ENCODE measurements at regions not wholly inside any gene's neighbourhood (a gene's known extent, or its start where the extent isn't known, plus 50 kb on each side); places are given as distances from the start of the nearest gene placed in this dataset.

- TF ChIP-seq ZNF318 (IDR thresholded peaks at IDR 0.05; ENCODE audit: borderline replicate concordance in 1 of 2, low read depth in 1 of 2): no peak
- TF ChIP-seq ERF (CRISPR knock-in tag; IDR thresholded peaks at IDR 0.05): no peak
These were observed 51.8 kb upstream of the JADE1 start (continued) for GRCh38 chr4:128757712-128758111.

- Histone ChIP-seq H3K4me3 (no peak overlapping the region), H3K27ac (ENCODE audit: extremely low read depth, low read depth, low read length) (peak overlapping the region; percentile 62; the same call in 2 of the 3 replicates), H3K4me2 (ENCODE audit: insufficient read depth, low read length) (no peak overlapping the region), H3K79me2 (ENCODE audit: control insufficient read depth, insufficient read depth, low read length) (no peaks in the 10 kb centered on the region), H3K4me1 (replicated peaks in 1 of 2; ENCODE audit: control insufficient read depth in 2 of 2, insufficient read depth in 2 of 2, low read length in 2 of 2) (peaks cover 0 to 9% of the 10 kb centered on the region in 2 experiments; a peak in 2 of 5 replicates), H3K9me3 (replicated peaks; ENCODE audit: control insufficient read depth, insufficient read depth, low read depth, low read length) (no peaks in the 10 kb centered on the region), H4K20me1 (replicated peaks; ENCODE audit: control insufficient read depth, insufficient read depth, low read length) (no peaks in the 10 kb centered on the region), H2AFZ (ENCODE audit: low read depth, low read length) (peak overlapping the region; percentile 29; the same call in 1 of the 2 replicates), H3K9ac (ENCODE audit: insufficient read depth in 1 of 2, low read depth in 2 of 2, low read length in 2 of 2) (no peak overlapping the region), H3K36me3 (ENCODE audit: control insufficient read depth, insufficient read depth, low read length) (no peaks in the 10 kb centered on the region), H3K9me1 (ENCODE audit: control insufficient read depth, insufficient read depth, low read length) (no peaks in the 10 kb centered on the region), H3K27me3 (ENCODE audit: control insufficient read depth in 2 of 2, insufficient read depth in 2 of 2, low read length in 2 of 2) (no peaks in the 10 kb centered on the region)
- 46% methylated on average over 4 of the region's 4 CpGs for WGBS (ENCODE audit: insufficient coverage, low coverage, missing lambda C conversion rate)
- ATAC-seq (peak; percentile 71), DNase-seq (ENCODE audit: extremely low read depth in 1 of 4, low spot score in 3 of 4) (peak in 2 of 4 experiments; percentile 13 to 14), FAIRE-seq (peak; percentile 72)
- no TSS peak for BruUV-seq (replicated peaks)
- CTCF ChIA-PET (ENCODE audit: low intra/inter-chr PET ratio): no interaction called here
- POLR2A ChIA-PET: interaction anchor here (1.2 kb wide), 1 partner anchor 10 kb away, joined by 3 read pairs; no protein-coding TSS in a partner anchor
- intact Hi-C loops (cut with micrococcal nuclease) (no loop called here), in situ Hi-C loops (cut with MboI) (no loop called here)
- peak; percentile 60 for TF ChIP-seq HMBOX1 (IDR thresholded peaks at IDR 0.05)
- TF ChIP-seq MAFK (IDR thresholded peaks at IDR 0.05; ENCODE audit: low read length): peak; percentile 86
- no peak for TF ChIP-seq CLOCK (CRISPR knock-in tag; IDR thresholded peaks at IDR 0.05; ENCODE audit: borderline replicate concordance)
- no peak for TF ChIP-seq SPI1 (IDR thresholded peaks at IDR 0.05; ENCODE audit: borderline replicate concordance, low read depth, low read length)
- no peak for TF ChIP-seq RBBP5 (IDR thresholded peaks at IDR 0.05; ENCODE audit: borderline replicate concordance, insufficient read depth, low read length, poor library complexity, severe bottlenecking)
- TF ChIP-seq KAT7 (CRISPR knock-in tag; IDR thresholded peaks at IDR 0.05; ENCODE audit: borderline replicate concordance): no peak
These were observed 58.1 kb upstream of the JADE1 start for GRCh38 chr4:128751354-128751753.
